ENCODE measurements at regions not wholly inside any gene's neighbourhood (a gene's known extent, or its start where the extent isn't known, plus 50 kb on each side); places are given as distances from the start of the nearest gene placed in this dataset.

GRCh38 chr5:106739127-106739526, 931.6 kb downstream of the EFNA5 start:
- intact Hi-C loops (cut with DNase I) = no loop called here
- DNase-seq = no peak
- no peak for ATAC-seq (ENCODE audit: poor library complexity)

GRCh38 chr5:106737111-106737510, 933.6 kb downstream of the EFNA5 start:
- ATAC-seq (ENCODE audit: poor library complexity) = no peak
- DNase-seq = no peak
- intact Hi-C loops (cut with DNase I) = no loop called here

DNA sequence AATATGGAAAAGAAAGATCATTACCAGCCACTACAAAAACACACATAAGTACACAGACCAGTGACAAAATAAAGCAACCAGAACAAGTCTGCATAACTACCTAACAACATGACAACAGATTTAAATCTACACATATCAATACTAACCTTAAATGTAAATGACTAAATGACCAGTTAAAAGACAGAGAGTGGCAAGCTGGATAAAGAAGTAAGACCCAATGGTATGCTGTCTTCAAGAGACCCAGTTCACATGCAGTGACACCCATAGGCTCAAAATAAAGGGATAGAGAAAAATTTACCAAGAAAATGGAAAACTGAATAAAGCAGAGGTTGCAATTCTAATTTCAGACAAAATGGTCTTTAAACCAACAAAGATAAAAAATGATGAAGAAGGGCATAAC, 938.1 kb downstream of the EFNA5 start:
- ATAC-seq (ENCODE audit: poor library complexity) (no peak), DNase-seq (no peak)
- intact Hi-C loops (cut with DNase I) = no loop called here

DNA sequence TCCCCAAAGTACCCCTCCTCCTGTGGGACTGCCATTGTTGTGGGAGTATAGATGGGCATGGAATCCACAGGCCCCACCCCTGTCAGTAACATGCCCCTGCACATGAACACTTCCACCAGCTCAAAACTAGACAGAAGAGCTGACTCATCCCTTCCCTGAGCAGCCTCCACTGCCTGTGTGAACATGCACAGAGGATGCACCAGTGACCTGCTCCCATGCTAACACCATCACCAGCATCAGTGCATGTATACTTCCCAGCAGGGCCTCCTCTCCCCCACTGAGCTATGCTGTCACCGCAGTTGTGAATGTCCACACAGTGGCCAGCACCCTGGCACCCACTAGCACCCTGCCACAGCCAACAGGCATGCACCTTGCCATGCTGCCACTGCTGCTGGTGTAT, 939.8 kb downstream of the EFNA5 start:
- no peak for DNase-seq
- intact Hi-C loops (cut with DNase I) = no loop called here
- ATAC-seq (ENCODE audit: poor library complexity) = no peak

- DNase-seq (no peak), ATAC-seq (ENCODE audit: poor library complexity) (no peak)
- intact Hi-C loops (cut with DNase I) = no loop called here
Observed at GRCh38 chr5:106730506-106730905, 940.2 kb downstream of the EFNA5 start.

DNA sequence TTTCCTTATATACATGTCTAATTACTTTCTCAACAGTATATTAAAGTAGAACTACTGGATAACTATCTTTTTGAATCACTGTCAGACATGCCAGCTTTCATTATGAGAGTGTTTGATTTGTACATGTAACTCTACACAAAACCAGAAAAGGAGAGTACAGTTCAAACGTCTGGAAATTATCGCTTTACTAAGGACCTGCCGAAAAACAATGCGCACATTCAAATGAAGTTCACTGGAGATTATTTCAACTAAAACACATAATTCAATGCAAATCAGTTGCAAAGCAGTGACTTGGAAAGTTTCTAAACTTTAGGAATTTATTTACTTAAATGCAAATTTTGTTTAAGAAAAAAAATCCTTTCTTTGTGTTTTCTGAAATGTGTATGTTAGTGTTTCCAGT, 942.5 kb downstream of the EFNA5 start:
- ATAC-seq (ENCODE audit: poor library complexity) (no peak), DNase-seq (no peak)
- intact Hi-C loops (cut with DNase I) = no loop called here

DNA sequence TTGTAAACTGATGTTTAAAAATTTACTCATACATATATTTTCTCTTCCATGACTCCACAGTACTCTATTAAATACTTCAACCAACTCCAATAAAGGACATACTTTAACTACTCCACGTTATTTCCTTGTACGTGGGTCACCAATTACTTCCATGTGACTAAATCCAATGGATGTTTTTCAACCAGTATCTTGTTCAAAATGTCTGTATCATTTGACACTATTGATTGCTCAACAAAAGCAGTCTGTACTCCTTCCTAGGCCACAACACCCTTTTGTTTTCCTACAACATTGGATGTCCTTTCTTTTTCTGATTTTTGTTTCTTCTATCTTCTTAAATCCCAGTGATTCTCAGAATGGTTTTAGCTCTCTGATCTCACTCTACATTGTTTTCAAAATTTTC, 943.7 kb downstream of the EFNA5 start:
- DNase-seq (no peak), ATAC-seq (ENCODE audit: poor library complexity) (no peak)
- intact Hi-C loops (cut with DNase I) = no loop called here

DNA sequence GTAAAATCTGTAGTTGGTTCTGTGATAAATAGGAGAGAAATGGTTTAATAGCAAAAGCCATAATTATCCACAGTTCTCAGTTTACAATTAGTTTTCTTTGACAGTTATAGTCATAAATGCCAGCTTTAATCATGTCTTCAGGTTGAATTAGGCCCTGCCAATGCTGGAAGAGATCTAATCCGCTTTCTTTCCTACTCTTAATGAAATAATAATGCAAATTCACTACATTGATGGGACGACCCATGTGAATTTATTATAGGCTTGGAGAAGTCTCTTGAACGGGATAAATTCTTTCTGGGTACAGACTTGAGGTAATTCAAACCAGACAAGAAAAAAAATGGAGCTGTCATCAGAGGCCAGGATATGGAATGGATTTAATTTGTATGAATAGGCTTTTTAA, 950.4 kb downstream of the EFNA5 start:
- intact Hi-C loops (cut with DNase I) = no loop called here
- ATAC-seq (ENCODE audit: poor library complexity) = no peak
- no peak for DNase-seq

GRCh38 chr5:106699796-106700195, 970.9 kb downstream of the EFNA5 start:
- DNase-seq = no peak
- ATAC-seq (ENCODE audit: poor library complexity) = no peak

GRCh38 chr5:106699198-106699597, 971.5 kb downstream of the EFNA5 start:
- no peak for ATAC-seq (ENCODE audit: poor library complexity)
- DNase-seq = no peak
- intact Hi-C loops (cut with DNase I) = no loop called here

More at GRCh38 chr5:106699796-106700195, 970.9 kb downstream of the EFNA5 start:
- intact Hi-C loops (cut with DNase I) = no loop called here

DNA sequence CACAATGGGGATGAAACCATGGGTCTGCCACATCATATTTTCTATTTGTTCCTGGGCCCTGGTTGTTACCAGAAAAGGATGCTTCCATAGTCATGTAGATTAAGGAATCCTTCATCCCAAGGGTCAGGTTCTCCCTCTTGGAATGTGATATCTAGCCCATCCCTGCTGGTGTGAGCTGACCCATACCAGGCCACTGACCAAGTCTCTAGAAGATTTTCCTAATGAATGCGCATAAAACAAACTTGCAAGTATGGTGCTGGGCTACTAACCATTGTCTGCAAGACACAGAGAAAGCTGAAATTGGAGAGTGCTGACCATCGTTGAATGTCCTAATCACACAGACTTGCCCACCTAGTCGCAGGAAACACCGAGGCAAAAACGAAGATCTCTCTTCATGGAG, 972.6 kb downstream of the EFNA5 start:
- no peak for ATAC-seq (ENCODE audit: poor library complexity)
- intact Hi-C loops (cut with DNase I) = no loop called here
- DNase-seq = no peak

- ATAC-seq (ENCODE audit: poor library complexity) (no peak), DNase-seq (no peak)
- intact Hi-C loops (cut with DNase I) = no loop called here
Observed at GRCh38 chr5:106691701-106692100, 979.0 kb downstream of the EFNA5 start.

DNA sequence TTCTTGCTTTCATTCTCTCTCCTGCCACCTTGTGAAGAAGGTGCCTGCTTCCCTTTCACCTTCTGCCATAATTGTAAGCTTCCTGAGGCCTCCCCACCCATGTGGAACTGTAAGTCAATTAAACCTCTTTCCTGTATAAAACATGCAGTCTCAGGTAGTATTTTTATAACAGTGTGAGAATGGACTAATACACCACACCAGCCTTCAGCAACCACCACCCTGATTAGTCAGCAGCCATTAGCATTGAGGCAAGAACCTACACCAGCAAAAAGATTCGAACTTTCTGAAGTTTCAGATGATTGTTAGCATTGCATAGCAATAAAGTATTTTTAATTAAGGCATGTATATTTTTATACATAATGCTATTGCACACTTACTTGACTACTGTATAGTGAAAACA, 980.2 kb downstream of the EFNA5 start:
- no peak for DNase-seq
- intact Hi-C loops (cut with DNase I) = no loop called here
- no peak for ATAC-seq (ENCODE audit: poor library complexity)

- intact Hi-C loops (cut with DNase I) = no loop called here
- ATAC-seq (ENCODE audit: poor library complexity) (no peak), DNase-seq (no peak)
Observed at GRCh38 chr5:106680330-106680729, 990.4 kb downstream of the EFNA5 start.

GRCh38 chr5:106677057-106677456, 993.7 kb downstream of the EFNA5 start:
- intact Hi-C loops (cut with DNase I) = no loop called here
- ATAC-seq (ENCODE audit: poor library complexity) = no peak
- DNase-seq = no peak

DNA sequence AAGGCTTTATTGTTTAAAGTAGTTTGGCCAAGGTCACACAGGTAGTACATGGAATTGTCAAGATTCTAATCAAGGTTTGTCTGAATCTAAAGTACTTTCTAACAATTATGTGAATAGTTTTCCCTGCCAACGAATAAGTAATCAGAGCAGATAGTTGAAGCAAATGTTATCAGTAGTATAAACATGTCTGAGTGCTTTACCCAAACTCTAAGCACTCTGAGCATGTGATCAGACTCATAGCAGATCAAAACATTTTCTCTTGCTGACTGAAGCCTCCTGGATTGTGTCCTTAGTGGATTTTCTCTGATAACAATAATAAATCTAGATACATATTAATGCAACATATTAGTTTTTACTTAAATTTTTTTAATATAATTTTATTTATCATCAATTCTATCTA, 995.0 kb downstream of the EFNA5 start:
- intact Hi-C loops (cut with DNase I) = no loop called here
- no peak for ATAC-seq (ENCODE audit: poor library complexity)
- no peak for DNase-seq

GRCh38 chr5:106673941-106674340, 996.8 kb downstream of the EFNA5 start:
- intact Hi-C loops (cut with DNase I) = no loop called here
- DNase-seq (no peak), ATAC-seq (ENCODE audit: poor library complexity) (no peak)

DNA sequence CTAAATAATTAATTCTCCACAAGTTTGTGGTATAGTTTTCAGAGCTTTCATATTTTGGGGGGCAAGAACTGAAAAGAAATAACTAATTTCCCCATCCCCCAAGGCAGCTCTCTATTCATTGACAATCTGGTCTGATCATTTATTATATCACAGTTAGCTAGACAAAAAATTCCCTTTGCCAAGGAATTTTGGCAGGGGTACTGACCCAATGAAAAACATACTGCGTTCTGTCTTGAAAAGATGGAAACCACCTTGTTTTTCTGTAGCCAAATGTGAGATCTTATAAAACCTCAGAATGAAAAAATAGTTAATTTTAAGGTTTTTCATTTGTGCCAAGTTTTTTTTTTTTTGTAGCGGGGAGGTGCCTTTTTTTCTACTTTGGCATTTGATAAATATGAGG, 1008.9 kb downstream of the EFNA5 start:
- intact Hi-C loops (cut with DNase I) = no loop called here
- ATAC-seq (ENCODE audit: poor library complexity) = no peak
- DNase-seq = no peak

- DNase-seq (no peak), ATAC-seq (ENCODE audit: poor library complexity) (no peak)
- intact Hi-C loops (cut with DNase I) = no loop called here
Observed at GRCh38 chr5:106660681-106661080, 1010.1 kb downstream of the EFNA5 start.

- intact Hi-C loops (cut with DNase I) = no loop called here
- DNase-seq = no peak
- no peak for ATAC-seq (ENCODE audit: poor library complexity)
Observed at GRCh38 chr5:106658150-106658549, 1012.6 kb downstream of the EFNA5 start.

DNA sequence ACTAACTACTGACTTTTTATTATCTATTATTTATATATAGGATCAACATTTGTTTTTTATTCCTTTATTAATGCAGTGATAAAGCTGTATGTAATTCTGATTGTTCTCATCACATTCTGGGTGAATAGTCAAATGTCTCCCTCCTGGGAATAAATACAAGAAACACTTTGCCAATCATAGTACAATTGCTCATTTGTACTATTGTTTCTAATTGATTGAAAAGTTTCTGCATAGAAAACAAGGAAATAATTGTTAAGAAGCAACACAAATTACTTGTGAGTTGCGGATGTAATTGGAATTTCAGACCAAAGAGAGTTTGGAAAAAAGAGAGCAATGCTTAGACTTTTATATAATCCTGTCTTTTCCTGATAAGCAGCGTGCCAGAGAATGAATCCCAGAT, 1013.9 kb downstream of the EFNA5 start:
- no peak for DNase-seq
- no peak for ATAC-seq (ENCODE audit: poor library complexity)
- intact Hi-C loops (cut with DNase I) = no loop called here

DNA sequence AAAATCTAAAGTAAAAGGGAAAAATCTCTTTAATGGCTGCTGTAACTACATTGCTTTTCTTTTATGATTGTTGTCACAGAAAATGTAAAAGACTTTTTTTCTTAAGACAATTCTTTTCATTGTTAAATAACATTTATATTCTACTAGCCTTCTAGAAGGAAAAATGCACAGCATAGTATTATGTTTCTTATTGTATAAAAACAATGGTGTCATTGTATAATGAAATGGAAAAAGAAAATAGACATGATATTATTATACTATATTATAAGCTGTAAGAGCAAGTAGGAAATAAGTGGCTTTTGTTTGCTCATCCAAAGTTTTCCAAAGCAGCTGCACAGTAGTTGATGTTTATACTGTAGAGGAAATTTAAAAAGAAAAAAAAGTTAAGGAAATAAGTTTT, 1021.7 kb downstream of the EFNA5 start:
- no peak for DNase-seq
- intact Hi-C loops (cut with DNase I) = no loop called here
- ATAC-seq (ENCODE audit: poor library complexity) = no peak

All from Right ventricle myocardium superior (tissue), 1 donor.